NCI-H1436 treated with DMSO at 0.1 percent for 48 hours (cell line): ENCODE measurements at regions not wholly inside any gene's neighbourhood (a gene's known extent, or its start where the extent isn't known, plus 50 kb on each side); places are given as distances from the start of the nearest gene placed in this dataset.

Experiments
- DNase-seq: peaks from one replicate; lab custom pipeline; 2025; lab: John Stamatoyannopoulos, UW

GRCh38 chr10:3310016-3310784 lies 137.6 kb upstream of the PITRM1 start:
- DNase-seq = no peak

GRCh38 chr10:3306050-3306449 lies 133.5 kb upstream of the PITRM1 start:
- no peak for DNase-seq

DNA sequence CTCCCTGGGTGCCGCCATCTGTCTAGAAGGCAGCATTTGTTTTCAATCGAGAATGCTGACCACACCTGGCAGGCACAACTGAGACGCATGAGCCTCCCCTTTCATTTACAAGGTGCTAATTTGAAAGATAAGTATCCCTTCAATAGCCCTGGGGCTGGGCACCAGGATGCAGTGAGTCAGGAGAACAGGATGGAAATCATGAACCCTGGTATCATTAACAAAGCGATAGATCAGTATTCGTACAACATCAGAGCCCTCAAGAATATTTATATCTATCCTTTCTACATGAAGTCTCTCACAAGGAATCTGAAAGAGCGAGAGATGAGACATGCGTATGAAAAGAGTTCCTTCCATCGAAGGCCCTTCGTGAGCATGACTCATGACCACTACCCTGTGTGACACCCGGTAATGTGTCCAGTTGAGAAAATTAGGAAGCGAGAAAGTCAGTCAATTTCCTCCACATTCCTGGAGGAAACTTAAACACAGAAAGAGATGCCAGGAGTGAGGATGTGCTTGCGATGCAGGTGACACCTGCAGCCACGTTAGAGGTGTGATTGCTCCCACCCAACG lies 123.1 kb upstream of the PITRM1 start:
- DNase-seq = no peak

DNA sequence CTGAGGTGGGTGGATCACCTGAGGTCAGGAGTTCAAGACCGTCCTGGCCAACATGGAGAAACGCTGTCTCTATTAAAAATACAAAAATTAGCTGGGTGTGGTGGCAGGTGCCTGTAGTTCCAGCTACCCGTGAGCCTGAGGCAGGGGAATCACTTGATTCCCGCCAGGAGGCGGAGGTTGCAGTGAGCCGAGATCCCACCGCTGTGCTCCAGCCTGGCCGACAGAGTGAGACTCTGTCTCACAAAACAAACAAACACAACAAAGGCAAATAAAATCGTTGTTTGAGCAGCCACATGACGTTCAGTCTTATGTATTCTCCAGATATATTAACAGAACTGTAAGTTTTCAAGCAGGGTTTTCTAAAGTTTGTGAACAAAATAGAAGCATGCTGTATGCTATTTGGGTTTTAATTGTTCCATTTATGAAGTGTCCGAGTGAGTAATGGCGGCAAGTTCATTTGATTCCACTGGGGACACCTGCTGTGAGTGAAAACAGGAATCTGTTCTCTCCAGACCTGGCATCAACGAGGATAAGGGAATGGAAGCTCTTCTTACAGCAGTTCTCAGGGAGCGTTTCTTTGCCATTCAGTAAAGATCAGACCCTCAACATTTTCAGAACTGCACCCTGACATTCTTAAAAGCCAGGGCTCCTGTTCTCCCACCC lies 122.5 kb upstream of the PITRM1 start:
- DNase-seq = no peak

DNA sequence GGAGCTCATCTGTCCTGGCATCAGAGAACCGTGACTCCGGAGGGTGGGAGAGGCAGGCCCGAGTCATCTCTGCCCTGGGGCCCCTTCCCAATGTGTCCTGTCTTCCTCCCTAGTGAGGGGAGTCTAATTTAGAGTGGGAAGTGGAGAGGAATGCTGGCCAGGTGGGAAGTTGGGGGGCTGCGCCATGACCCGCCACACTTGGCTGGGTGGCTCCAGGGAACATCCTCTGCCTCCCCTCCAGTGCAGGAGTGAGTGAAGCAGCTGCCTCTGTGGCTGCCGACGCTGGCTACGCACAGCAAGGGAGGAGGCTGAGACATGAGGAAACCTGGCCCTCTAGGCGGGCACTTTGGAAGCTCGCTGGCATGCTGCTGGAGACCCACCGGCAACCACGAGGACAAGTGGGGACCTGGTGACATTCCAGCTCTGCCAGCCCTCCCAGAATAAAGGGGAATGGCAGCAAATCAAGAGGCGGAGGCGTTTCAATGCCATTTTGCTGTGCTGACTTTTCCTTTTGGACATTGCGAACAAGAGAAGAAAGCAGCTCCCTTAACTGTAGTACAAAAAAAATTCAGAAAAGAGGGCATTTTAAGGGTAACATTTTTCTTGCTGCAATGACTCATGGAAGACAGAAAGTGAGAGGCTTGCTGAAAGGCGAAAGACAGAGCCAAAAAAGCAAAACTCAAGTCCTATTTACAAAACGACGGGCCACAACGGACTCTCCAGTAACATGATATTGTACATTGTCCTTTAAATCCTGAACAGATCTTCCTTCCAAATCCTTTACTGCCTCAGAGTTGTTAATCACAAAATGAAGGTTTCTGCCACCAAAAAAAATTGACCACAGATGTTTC lies 121.2 kb upstream of the PITRM1 start:
- no peak for DNase-seq

GRCh38 chr10:3292636-3293035 lies 120.1 kb upstream of the PITRM1 start:
- DNase-seq = no peak

GRCh38 chr10:3290550-3290949 lies 118.0 kb upstream of the PITRM1 start:
- DNase-seq = no peak

DNA sequence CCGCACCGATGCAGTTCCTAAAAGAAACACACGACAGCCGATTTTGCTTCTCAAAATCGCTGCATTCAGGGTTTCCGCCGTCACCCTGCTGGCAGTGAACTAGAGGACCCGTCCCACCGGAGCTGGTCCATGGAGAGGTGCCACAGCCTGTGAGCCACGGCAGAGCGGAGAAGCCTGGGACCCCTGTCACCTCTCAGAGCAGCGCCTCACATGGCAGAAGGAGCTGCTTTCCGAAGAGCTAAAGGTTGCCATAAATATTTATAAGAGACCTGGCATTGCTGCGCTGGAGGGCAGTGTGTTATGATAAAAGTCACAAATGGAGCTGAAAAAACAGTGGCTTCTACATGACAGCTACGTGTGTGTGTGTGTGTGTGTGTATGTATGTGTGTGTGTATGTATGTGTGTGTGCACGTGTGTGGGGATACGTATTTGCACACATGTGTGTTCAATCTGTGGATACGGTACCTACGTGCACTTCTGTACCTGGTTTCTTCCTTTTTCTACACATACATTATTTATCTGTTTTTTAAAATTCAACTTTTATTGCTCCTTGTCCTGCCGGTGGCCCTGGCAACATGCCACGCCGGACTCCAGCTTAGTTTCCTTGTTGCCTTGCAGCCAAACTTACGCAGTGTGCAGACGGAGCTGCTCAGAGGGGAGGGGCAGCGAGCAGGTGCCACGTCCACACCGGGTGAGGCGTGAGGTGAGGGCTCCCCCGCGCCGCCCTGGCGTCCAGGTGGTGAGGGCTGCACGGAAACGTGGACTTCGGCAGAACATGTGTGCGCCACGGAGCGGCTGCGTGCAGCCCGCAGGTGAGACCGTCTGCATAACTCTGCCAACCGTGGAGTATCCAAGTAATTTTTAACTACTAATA lies 115.2 kb upstream of the PITRM1 start:
- DNase-seq = no peak

GRCh38 chr10:3282674-3283017 lies 110.1 kb upstream of the PITRM1 start:
- no peak for DNase-seq

DNA sequence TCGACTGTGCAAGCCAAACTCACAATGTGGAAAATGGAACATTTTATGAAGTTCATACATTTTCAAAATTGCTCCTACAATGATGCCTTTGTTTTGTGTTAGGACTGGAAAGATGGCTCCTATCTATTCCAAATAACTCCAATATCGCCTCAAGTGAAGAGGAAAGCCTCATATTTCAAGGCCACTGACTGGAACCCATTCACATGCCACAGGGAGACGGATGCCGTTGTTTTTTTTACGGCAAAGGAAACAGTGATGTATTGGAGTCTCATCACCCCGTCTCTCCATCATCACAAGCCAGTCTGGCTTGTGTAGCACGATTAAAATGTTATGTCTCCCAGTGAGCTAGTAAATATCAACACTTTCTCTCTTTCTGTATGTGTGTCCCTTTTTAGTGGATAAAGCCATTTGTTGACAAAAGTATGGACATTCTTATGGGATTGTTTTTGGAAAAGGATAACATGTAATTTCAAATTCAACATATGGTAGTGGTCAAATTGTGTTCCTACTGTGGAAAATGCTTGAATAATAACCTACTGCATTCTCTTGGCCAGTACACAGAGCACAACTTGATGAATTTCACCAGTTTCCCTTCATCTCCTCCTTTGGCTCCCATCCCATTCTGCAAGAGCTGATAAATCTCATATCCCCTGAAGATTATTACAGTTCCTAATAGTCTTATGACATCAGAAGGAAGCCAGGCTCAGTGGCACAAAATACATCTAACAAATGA lies 109.5 kb upstream of the PITRM1 start:
- DNase-seq = no peak

DNA sequence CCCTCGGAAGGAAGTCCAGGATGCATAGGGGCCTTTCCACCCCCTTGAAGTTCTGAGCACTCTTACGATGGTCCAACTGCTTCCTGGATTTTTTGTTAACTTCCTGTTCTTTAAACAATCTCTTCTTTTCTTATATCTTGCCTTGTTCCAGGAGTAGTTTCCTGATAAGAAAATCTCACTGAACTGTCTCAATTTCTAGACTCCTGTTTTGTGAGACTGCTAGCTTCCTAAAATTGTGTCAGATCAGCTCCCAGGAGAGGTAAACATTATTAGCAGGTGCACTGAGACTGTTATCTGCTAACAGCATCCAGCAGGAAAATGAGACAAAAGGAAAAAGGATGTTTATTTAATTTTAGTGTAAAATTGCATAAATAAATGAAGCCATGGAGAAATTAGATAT lies 106.2 kb upstream of the PITRM1 start:
- no peak for DNase-seq

GRCh38 chr10:3277566-3277965 lies 105.0 kb upstream of the PITRM1 start:
- DNase-seq = no peak

DNA sequence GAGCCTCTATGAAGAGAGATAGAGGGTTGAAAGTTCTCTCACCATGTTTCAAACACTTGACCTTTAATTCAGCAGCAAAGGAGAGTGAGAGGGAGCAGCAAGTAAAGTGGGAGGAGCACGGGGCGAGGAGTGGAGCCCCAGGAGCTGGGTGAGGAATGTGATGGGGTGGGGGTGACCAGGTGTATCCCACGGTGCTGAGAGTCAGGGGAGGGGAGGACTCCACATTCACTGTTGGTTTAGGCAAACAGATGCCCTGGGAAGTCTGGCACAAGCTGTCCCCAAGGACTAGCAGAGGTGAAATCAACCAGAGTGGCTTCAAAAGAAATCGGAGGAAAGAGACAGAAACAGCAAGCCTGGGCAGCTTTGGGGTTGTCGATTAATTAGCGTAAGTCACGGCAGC lies 101.8 kb upstream of the PITRM1 start:
- no peak for DNase-seq

DNA sequence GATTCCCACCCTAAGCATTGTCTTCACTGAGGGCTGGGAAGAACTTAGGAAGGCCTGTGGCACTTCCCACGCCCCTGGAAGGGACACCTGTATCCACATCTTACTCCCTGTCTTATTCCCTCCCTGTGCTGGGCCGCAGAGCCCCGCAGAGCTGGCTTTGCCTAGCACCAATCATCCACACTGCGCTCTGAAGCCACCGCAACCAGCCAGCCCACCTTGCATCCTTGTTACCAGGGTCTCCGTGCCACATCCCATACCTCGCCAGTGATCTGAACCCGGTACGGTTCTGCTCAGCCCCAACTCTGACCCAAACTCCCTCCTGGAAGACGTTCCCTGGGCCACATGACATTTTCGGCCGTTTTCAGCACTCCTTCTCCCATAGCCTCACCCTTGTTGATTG lies 101.4 kb upstream of the PITRM1 start:
- DNase-seq = no peak

DNA sequence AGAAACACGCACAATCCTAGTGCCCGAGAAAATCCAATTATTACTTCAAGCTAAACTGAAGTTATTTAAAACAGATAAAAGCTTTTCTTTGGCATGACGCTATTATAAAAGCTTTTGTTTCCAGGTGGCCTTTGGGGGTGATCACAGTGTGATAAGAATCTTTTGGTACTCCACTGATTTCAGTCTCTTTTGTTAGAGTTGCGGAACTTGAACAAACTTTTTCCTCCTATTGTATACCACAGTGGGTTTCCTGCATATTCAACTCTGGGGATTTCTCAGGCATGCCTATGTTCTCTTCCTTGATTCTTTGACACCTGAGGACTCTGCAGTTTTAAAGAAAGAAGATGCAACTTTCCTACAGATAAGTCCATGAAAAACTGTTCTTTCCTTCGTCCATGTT lies 99.7 kb upstream of the PITRM1 start:
- DNase-seq = no peak

GRCh38 chr10:3271354-3272115 lies 99.0 kb upstream of the PITRM1 start:
- no peak for DNase-seq

GRCh38 chr10:3270577-3271316 lies 98.2 kb upstream of the PITRM1 start:
- DNase-seq = no peak

DNA sequence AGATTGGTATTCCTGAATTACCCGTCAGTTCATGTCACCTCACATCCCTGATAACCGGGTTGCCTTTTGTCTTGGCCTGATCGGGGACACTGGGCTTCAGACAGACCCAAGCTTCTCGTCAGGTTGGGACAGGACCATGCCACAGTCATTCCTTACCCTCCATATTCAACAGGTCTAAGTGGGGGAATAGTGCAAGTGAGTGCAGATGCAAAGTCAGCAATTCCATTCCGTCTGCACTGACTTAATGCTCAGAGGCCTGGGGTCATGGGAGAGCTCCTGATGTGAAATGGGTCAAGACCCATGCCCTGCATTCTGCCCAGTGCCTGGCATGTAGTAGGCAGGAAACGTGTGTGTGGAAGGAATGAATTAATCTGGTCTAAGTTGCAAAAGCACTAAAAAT lies 95.4 kb upstream of the PITRM1 start:
- DNase-seq = no peak

DNA sequence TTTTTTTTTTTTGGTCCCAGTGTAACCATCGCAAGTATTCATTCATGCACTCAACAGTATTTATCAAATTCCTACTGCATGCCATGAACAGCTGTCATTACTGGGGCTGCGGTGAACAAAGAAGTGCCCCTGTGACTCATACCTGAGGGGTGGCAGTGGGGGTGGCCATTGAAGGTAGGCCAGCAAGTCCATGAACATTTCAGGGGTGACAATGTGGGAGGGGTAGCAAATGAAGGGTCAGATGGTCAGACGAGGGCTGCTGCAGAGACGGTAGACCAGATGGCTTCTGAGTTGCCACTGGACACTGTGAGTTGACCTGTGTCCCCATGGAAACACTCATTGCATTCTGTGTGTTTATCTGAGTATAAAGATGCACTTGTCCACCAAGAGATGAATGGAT lies 92.5 kb upstream of the PITRM1 start:
- DNase-seq = no peak
